ENCODE measurements at regions not wholly inside any gene's neighbourhood (a gene's known extent, or its start where the extent isn't known, plus 50 kb on each side); places are given as distances from the start of the nearest gene placed in this dataset.

DNA sequence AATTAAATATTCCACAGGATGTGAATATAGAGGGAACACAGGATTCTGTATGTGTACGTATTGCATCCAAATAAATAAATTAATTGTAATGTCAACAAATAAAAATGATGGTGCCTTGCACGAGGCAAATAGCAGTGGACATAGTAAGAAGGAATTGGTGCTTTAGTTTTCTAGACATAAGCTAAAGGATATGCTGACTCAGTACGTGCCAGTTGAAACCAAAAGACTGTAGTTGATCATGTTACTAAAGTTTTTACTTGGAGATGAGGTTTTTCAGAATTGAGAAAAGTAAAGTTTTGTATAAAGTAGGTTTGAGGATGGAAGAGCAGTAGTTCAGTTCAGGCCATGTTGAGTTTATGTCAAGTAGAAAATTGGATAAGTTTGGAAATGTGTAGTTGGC is 807.2 kb downstream of the SLC16A7 start:
- TF ChIP-seq CTCF (IDR thresholded peaks at IDR 0.05) (no peak), EP300 (IDR thresholded peaks at IDR 0.05) (no peak), POLR2A (IDR thresholded peaks at IDR 0.05) (no peak), POLR2AphosphoS5 (IDR thresholded peaks at IDR 0.05) (no peak)

Measured in sigmoid colon (tissue), 4 donors.